Right lobe of liver (tissue), 6 donors: ENCODE measurements at regions not wholly inside any gene's neighbourhood (a gene's known extent, or its start where the extent isn't known, plus 50 kb on each side); places are given as distances from the start of the nearest gene placed in this dataset.

Experiments
- ATAC-seq, 4 donors: fragments of 200-7000 bp; cut with Tn5 transposase; one replicate each; pipeline ENCODE4 v1.9.1; 2020; ENCODE audit warnings: mild to moderate bottlenecking in 4 of 4, moderate library complexity in 4 of 4
- DNase-seq, 3 donors: peaks; one replicate each; pipeline ENCODE4 v3.0.0-alpha.2; 2020
- H3K27ac ChIP-seq, 3 donors: fragments of 200-600 bp; one replicate each; pipeline ENCODE4 v1.8.0; 2022
- H3K27me3 ChIP-seq, 2 donors: fragments of 200-600 bp; one replicate each; pipeline ENCODE4 v1.8.0; 2022
- H3K36me3 ChIP-seq, 4 donors: fragments of 200-600 bp; sonication (generic) in 1 of 4; one replicate each; pipeline versions ENCODE4 v1.5.1 to v1.8.0; 2017 to 2022; ENCODE audit warnings: control low read depth in 1 of 4
- H3K4me1 ChIP-seq, 4 donors: fragments of 200-600 bp; sonication (generic) in 1 of 4; one replicate each; pipeline versions ENCODE4 v1.5.1 to v1.8.0; 2017 to 2022; ENCODE audit warnings: control low read depth in 1 of 4
- H3K4me3 ChIP-seq, 3 donors: fragments of 200-600 bp; one replicate each; pipeline ENCODE4 v1.8.0; 2022
- H3K9me3 ChIP-seq, 4 donors: fragments of 200-600 bp; sonication (generic) in 1 of 4; one replicate each; pipeline versions ENCODE4 v1.5.1 to v1.8.0; 2017 to 2022; ENCODE audit warnings: control low read depth in 1 of 4
- POLR2A ChIP-seq: fragments of 450-650 bp; IDR thresholded peaks from one replicate; pipeline ENCODE4 v1.6.1; 2017; ENCODE audit warnings: antibody characterized with exemption, mild to moderate bottlenecking
- WGBS: methylation state at CpG from one replicate; pipeline ENCODE4 v1.1.6; 2018; ENCODE audit warnings: low coverage, low lambda C conversion rate; ENCODE audit not compliant: insufficient coverage; ENCODE audit errors: missing lambda C conversion rate; 5-methylcytosine and 5-hydroxymethylcytosine counted together
- intact Hi-C, 2 donors: fragments of 100-400 bp; cut with DNase I; formaldehyde crosslinking; loops; one replicate each; pipeline versions ENCODE4 v1.11.2 to v1.14.1; 2022
- TF ChIP-seq, protein P1 (sequence below), 4 donors: fragments of 200-600 bp in 3 of 4; fragments of 450-650 bp in 1 of 4; IDR thresholded peaks; one replicate each; pipeline versions ENCODE4 v1.5.1 to v1.8.0; 2016 to 2022; ENCODE audit warnings: antibody characterized with exemption in 4 of 4, mild to moderate bottlenecking in 2 of 4
- donor health status: DM: no; HTN: yes; CAD: no.
- donor health status: DM: no; HTN: no; CAD: no.
- donor health status: DM: no; HTN: no; CAD: no.
- donor health status: DM: no; HTN: yes; CAD: no.
- donor health status: DM: no; HTN: yes; CAD: no.

DNA sequence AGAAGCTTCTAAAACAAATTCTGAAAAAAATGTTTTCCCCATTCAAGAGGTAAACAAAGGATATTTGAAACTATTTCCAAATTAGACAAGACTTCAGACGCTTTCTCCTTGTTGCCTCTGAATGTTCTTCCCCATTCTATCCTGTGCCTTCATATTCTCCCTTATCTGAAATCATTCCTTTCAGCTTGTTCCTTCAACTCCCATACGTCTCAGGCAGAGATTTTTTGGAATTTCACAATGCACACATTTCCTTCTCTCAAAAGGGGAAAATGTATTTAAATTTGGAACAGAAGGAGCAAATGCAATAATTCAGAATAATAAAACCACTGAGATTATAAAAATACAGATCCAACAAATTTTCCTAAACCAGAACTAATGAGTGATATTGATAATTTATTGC, 198.7 kb upstream of the IVNS1ABP start:
- DNase-seq = no peak

GRCh38 chr1:185514311-185514710, 197.3 kb upstream of the IVNS1ABP start:
- no peaks in the 10 kb centered on the region for H3K36me3 ChIP-seq
- TF ChIP-seq, protein P1, sequence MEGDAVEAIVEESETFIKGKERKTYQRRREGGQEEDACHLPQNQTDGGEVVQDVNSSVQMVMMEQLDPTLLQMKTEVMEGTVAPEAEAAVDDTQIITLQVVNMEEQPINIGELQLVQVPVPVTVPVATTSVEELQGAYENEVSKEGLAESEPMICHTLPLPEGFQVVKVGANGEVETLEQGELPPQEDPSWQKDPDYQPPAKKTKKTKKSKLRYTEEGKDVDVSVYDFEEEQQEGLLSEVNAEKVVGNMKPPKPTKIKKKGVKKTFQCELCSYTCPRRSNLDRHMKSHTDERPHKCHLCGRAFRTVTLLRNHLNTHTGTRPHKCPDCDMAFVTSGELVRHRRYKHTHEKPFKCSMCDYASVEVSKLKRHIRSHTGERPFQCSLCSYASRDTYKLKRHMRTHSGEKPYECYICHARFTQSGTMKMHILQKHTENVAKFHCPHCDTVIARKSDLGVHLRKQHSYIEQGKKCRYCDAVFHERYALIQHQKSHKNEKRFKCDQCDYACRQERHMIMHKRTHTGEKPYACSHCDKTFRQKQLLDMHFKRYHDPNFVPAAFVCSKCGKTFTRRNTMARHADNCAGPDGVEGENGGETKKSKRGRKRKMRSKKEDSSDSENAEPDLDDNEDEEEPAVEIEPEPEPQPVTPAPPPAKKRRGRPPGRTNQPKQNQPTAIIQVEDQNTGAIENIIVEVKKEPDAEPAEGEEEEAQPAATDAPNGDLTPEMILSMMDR (IDR thresholded peaks at IDR 0.05) = no peak
- no peak for TF ChIP-seq POLR2A
- intact Hi-C loops = no loop called here
- no peaks in the 10 kb centered on the region for H3K27me3 ChIP-seq
- H3K9me3 ChIP-seq = peaks cover 0 to 6% (median 0%) of the 10 kb centered on the region in 4 donors
- no peaks in the 10 kb centered on the region for H3K4me1 ChIP-seq
- H3K4me3 ChIP-seq = no peak overlapping the region
- no peak for ATAC-seq
- H3K27ac ChIP-seq = no peak overlapping the region
- DNase-seq = no peak

More for the DNA sequence above, 198.7 kb upstream of the IVNS1ABP start:
- no peaks in the 10 kb centered on the region for H3K36me3 ChIP-seq
- H3K4me3 ChIP-seq = no peak overlapping the region
- intact Hi-C loops = no loop called here
- H3K27ac ChIP-seq = no peak overlapping the region
- TF ChIP-seq, protein P1 (IDR thresholded peaks at IDR 0.05) = no peak
- TF ChIP-seq POLR2A = no peak
- no peaks in the 10 kb centered on the region for H3K4me1 ChIP-seq
- H3K27me3 ChIP-seq = no peaks in the 10 kb centered on the region
- 44% methylated on average over 2 of the region's 2 CpGs for WGBS
- no peak for ATAC-seq
- H3K9me3 ChIP-seq = peaks cover 0 to 6% (median 0%) of the 10 kb centered on the region in 4 donors

- ATAC-seq = no peak
- WGBS = 73% methylated on average over 4 of the region's 4 CpGs
Observed at GRCh38 chr1:185512442-185512841, 195.4 kb upstream of the IVNS1ABP start.

GRCh38 chr1:185501099-185501498, 184.1 kb upstream of the IVNS1ABP start:
- intact Hi-C loops = no loop called here
- no peak for DNase-seq
- H3K4me1 ChIP-seq = no peaks in the 10 kb centered on the region
- 100% methylated on average over 2 of the region's 2 CpGs for WGBS
- no peak overlapping the region for H3K4me3 ChIP-seq
- TF ChIP-seq, protein P1 (IDR thresholded peaks at IDR 0.05) = no peak
- H3K9me3 ChIP-seq = no peaks in the 10 kb centered on the region
- no peak overlapping the region for H3K27ac ChIP-seq
- H3K27me3 ChIP-seq = no peaks in the 10 kb centered on the region
- no peaks in the 10 kb centered on the region for H3K36me3 ChIP-seq
- no peak for ATAC-seq

More at GRCh38 chr1:185512442-185512841, 195.4 kb upstream of the IVNS1ABP start:
- intact Hi-C loops = no loop called here
- Histone ChIP-seq H3K27ac (no peak overlapping the region), H3K4me1 (no peaks in the 10 kb centered on the region), H3K4me3 (no peak overlapping the region), H3K9me3 (peaks cover 0 to under 1% (median 0%) of the 10 kb centered on the region in 4 donors), H3K36me3 (no peaks in the 10 kb centered on the region), H3K27me3 (no peaks in the 10 kb centered on the region)
- TF ChIP-seq POLR2A = no peak
- TF ChIP-seq, protein P1 (IDR thresholded peaks at IDR 0.05) = no peak
- no peak for DNase-seq

DNA sequence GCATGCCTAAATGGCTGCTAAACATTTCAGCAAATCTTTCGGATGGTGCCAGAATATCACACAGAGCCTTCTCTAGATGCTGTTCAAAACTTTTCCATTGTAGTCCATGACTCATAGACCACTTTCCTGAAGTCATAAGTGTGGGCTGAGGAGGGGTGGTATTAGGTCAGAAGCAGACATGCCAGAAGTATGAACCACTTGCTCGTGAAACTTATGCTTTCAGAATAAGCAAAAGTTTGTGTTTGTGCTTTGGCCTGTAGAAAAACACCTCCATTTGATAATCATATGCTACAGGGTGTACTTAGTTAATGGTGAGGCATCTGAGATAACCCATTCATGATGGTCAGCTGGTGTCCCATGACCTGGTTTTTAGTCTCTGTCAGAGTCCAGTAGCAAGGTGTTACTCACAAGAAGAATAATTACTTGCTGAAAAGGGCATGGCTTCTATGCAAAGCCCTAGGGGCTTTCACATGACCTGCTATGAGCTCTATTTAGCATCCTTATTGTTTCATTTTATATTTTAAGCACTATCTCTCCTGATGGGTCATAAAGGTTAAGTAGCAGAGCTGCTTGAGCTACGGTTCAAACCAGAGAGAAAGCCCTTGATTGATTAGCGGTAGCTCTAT, 183.1 kb upstream of the IVNS1ABP start:
- intact Hi-C loops = no loop called here
- no peak overlapping the region for H3K4me3 ChIP-seq
- no peaks in the 10 kb centered on the region for H3K4me1 ChIP-seq
- H3K27me3 ChIP-seq = no peaks in the 10 kb centered on the region
- DNase-seq (no peak), ATAC-seq (no peak)
- H3K27ac ChIP-seq = no peak overlapping the region
- H3K36me3 ChIP-seq = no peaks in the 10 kb centered on the region
- 65% methylated on average over 4 of the region's 4 CpGs for WGBS
- no peaks in the 10 kb centered on the region for H3K9me3 ChIP-seq
- TF ChIP-seq, protein P1 (IDR thresholded peaks at IDR 0.05) = no peak
- TF ChIP-seq POLR2A = no peak
